NCI-H2081 (cell line): ENCODE measurements at regions not wholly inside any gene's neighbourhood (a gene's known extent, or its start where the extent isn't known, plus 50 kb on each side); places are given as distances from the start of the nearest gene placed in this dataset.

Experiments used
- DNase-seq, 2 experiments: peaks; one replicate each; lab custom pipeline; 2025; lab: John Stamatoyannopoulos, UW

DNA sequence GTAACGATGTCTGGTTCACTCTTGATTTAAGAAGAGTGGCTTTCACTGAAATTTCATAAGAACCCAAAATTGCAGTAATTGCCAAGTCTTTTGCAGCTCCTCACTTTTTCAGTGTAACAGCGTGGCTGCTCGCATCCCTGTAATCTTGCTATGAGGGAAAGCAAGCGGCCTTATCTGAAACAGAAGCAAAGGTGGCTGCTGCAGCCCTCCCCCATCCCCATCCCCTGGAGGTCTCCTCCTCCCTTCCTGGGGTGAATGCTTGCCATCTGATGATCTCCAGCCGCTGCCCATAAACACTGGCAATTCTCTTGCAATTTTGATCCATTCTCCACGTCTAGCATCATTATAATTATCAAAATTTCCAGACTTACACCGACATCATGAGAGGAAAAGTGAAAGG, 182.5 kb upstream of the ASIC2 start:
- DNase-seq: no peak

DNA sequence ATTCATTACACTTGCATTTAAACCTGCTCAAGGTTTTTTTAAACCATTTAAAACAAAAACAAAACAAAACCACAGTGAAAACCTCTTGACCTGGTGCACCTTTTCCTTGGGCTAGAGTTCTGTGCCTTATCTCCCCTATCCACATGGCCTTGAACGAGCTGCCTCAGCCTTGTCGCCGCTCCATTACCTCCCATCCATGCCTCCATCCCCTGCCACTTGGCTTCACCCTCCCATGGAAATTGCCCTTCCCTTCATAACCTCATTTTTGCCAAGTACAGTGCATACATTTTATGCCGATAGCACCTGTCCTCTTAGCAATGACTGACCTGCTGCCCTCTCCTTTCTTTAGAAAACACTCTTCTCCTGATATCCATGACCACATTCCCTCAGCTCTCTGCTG, 188.6 kb upstream of the ASIC2 start:
- DNase-seq: no peak

DNA sequence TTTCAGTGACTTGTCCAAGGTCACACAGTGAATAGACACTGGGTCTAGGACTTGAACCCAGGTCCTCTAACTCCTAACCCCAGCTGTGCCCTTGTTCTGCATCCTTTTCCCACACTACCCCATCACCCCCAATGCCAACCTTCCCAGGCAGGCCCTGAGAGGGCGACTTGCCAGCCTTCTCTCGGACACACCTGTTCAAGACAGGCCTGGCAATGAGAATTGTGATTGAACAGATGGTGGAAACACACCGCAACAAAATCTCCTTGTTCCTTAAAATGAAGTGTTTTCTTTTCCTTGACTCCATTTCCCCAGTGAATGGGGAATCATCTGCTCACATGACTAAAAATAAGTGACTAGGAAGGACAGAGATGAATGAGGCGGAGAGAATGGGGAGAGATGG, 189.5 kb upstream of the ASIC2 start:
- DNase-seq: no peak

DNA sequence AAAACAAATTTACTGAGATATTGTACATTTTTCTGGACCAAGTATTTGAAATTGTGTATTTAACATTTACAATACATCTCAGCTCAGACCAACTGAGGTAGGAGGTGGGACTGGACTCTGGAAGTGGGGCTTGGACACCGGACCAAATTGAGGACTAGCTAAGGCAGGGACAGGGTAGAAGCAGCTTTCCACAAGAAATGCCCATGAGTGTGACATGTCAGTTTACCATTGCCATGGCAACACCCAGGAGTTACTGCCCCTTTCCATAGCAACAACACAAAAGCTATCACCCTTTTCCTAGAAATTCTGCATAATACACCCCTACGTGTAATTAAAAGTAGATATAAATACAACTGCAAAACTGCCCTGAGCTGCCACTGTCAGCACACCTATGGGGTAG, 191.5 kb upstream of the ASIC2 start:
- no peak for DNase-seq

DNA sequence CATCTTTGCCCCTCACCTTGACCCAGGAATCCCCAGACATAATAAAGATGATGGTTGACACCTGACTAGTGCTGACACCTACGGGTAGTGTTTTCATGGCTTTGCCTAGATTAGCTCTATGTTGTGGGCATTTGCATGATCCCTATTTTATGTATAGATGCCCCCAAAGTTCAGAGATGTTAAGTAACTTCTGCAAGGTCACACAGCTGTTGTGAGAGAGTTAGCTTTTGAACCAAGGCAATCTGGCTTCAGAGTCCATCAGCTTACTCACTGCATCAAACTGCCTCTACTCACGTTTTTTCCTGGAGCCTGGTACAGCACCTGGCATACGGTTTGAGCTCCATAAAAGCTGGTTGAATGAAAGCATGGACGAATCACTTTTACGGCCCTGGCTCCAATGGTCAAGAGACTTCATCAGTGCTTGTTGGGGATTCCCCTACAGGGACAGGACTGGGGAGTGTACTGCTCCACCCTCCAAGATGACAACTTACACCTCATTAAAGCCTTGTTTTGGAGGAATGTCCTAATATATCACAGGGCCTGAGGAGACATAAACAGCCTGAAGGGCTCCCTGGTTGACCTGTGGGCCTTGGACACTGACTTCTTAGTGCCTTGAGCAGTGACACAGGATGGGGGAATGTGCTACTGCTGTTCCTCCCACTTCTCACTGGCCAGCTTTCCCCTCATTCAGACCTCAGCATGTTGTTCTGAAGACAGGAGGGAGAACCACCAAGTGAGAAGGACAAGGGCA, 193.2 kb upstream of the ASIC2 start:
- DNase-seq: no peak

DNA sequence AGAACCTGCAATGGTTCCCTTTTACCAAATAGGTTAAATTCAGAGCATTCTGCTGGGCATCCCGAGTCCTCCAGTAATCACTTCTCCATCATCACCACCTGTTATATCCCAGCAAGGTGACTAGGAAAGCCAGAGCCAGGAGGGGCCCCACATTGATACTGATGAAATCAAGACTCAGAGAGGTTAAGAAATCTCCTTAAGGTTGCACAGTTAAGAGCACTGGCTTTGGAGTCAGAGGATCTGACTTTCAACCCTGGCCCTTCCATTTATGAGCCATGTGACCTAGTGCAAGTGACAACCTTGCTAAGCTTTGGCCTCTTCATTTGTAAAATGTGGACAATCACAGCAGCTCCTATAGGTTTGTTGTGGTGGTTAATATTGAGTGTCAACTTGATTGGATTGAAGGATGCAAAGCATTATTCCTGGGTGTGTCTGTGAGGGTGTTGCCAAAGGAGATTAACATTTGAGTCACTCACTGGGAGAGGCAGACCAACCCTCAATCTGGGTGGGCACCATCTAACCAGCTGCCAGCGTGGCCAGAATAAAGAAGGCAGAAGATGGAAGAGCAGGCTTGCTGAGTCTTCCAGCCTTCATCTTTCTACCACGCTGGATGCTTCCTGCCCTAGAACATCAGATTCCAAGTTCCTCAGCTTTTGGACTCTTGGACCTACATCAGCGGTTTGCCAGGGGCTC, 194.2 kb upstream of the ASIC2 start:
- DNase-seq: no peak

DNA sequence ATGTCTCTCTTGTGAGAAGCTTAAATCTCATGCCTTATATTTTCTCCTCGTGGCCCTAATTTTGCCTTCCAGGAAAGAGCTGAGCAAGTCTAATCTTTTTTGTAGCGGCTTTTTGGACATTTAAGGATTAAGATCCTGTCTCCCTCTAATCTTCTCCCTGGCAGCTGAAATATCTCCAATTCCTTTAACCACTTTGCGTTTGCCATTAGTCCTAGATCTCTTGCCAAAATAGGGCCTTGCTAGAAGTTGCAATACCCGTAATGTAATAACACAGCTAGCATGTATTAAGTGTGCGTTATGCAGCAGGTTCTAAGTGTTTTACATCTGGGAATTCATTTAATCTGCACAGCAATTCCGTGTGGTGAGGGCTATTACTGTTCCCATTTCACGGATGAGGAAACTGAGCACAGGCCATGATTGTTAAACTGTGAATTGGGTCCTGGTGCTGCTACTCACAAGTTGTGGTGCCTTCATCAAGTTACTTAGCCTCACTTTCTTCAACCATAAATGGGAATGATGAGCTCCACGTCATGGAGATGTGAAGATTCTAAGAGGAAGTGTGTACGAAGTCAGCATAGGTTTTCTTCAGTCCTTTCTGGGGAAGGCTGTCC, 198.9 kb upstream of the ASIC2 start:
- no peak for DNase-seq

DNA sequence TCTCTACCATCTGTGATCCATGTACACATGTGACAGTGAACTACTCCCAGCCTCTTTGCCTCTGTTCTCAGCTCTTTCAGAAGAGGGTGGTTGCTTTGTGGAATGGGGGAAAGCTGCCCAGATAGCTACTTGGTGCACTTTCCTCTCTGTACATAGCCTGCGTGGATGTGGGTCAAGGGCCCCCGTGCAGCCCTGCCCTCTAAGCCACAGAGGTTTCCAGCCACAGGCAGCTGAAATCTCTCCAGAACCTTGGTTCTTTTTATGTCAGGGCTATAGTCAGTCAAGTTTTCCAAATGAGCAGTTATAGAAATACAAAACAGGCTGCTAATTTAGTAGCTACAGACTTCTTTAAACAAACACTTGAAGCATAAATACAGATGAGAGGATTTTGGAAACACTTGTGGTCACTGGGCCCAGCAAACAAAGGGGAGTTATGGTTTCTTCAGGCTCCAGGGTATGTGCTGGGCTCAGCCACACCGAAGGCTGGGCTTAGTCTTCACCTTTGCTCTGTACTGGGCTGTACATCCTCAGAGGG, 199.7 kb upstream of the ASIC2 start:
- no peak for DNase-seq

DNA sequence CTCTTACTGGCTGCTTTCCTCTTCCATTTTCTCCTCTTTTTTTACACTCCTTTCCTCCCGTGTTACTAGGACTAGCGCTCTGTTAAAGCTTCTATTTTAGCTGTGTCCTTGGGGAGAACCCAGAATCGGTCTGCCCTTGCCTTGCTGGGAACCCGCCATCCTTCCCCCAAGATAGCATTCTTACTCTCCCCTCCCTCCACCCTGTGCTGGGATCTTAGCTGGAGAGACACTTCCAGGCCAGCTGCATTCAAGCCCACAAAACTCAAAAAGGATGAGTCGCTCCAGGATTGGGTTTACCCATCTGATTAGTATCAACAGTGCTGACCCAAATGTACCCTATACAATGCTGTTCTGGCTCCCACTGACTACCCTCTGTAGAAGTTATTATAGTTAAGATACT, 200.5 kb upstream of the ASIC2 start:
- DNase-seq: no peak

DNA sequence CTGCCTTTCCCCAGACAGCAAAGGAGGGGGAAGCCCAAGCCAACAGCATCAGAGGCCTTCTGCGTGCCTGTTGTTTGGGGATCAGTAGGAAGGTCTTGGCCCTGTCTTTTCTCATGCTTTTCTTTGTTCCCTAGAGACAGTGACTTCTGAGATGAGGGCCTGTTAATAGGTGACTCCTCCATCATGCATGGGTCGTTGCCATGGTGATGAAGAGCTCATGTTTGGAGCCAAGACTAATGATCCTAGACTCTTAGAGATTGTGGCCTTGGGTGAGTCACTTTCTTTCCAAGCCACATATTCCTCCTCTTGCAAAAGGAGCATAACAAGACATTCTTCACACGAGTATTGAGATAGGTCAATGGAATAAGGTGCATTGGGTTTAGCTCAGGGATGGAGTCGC, 201.1 kb upstream of the ASIC2 start:
- DNase-seq: no peak

DNA sequence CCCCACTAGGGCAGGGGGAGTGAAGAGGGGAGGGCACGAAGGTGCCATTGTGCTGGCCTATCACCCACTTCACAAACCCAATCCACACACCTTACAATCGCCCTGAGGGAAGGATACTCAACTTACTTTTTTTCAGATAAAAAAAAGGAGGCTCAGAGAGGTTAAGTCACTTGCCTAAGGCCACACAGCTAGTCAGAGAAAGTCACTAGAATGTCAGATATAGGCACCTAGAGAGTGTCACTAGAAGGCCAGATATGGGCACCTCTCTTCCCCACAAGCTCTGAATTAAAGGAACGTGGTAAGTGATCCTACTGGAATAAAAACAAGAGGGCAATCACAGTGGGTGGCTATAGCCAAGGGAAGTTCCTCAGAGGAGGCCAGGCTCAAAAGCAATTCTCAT, 204.5 kb upstream of the ASIC2 start:
- no peak for DNase-seq

DNA sequence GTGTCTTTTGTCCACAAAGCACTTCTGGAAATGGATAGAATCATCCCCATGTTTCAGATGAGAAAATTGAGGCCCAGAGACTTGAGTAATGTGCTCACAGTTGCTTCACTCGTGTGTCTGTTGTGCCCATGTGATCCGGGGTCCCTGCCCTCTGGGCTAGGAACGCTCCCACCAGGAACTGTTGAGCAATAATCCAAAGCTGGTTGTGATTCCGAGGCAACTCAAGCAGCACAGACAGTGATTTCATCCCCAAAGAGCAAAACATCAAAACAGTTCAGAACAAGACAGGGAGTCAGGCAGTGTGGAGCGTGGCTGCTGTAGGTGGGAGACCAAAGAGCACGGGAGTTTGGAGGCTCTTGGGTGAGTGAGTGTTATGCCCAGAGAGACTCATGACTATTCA, 205.0 kb upstream of the ASIC2 start:
- DNase-seq: no peak

DNA sequence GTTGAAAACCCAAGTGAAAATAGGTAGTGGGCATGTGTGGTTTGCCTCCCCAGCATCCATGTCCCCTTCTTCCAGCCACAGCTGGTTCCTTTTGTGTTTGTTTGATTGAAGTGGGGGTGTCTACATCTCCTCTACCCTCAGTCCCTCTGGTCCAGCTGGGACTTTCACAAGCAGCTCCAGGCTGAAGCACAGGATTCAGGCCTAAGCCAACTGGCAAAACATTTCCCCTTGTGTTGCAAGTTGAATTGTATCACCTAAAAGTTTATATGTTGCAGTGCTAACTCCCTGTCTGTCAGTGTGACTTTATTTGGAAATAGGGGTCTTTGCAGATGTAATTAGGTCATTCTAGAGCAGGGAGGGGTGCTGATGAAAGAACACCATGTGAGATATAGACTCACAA, 205.9 kb upstream of the ASIC2 start:
- no peak for DNase-seq

DNA sequence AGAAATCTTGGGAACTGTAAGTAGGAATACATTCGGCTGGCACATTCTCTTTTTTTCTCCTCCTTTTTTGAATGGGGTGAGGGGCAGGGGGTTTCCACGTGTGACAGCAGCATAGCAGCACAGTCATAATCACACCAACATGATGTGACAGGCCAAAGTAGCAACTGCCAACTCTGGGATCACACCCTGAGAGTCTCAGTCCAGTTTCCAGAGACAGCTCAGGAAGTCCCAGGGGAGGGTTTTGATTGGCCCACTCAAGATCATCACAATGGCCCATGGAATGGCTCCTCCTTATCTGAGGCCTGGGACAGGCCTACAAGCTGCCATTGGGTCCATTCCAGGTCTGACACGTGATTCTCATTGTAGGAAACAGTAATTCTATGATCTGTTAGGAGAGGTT, 207.1 kb upstream of the ASIC2 start:
- DNase-seq: no peak

DNA sequence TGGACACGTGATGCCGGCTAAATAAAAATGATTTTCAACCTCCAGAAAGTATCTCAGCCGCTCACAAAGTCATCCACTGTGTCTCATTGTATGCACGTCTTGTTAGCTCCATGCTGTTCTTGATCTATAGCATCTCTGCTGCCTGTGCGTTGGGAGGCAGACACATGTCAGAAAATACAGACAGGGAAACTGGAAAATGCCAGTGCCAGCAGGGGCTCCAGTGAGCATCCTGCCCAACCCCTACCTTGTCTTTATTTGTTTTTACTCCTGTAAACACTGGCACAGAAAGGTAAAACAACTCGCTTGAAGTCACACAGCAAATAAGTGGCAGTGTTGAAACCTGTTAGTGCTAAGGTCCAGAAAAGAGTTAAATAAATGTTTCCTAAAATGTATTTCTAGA, 208.1 kb upstream of the ASIC2 start:
- no peak for DNase-seq

DNA sequence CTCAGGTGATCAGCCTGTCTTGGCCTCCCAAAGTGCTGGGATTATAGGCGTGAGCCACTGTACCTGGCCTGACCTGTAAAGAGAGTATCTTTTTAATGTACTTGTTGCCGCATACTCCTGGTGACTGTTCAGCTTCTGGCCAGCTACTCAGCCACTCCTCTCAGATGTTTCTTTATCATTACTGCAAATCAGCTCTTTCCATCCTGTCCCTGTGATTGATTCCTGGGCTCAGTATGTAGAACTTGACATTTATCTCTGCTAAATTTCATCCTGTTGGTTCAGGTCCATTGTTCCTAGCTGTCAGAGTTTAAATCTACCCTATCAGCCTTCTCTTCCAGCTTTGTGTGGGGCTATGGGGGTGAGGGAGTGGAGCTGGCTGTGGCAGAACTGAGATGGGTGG, 211.5 kb upstream of the ASIC2 start:
- no peak for DNase-seq

DNA sequence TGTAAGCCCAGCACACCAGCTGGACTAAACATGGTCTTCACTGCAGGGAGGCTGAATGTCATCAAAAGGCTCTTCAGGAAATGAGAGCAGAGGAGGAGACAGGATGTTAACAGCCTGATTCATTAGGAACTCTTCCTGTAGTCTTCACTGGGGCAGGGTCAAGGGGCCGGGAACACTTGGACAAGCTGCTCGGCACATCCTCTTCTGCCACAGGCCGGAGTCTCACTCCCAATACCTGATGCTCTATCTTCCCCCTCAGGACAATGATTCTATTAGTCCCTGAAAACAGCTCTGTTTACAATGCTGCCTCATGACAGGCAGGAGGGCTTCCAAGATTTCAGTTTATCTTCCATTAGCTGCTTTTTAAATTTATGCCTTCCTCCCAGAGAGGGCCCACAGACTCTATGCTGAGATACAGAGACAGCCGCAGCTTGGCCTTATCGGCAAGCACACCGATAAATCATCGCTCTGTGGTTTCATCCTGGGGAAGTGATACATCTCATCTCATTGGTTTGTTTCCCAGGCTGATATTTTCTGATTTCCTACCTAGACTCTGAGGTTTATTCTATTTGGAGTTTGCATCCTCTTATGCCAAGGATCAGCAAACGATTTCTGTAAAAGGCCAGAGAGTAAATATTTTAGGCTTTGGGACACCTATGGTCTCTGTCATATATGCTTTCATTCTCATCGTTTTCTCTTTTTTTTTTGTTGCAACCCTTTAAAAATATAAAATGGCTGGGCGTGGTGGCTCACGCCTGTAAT, 214.0 kb upstream of the ASIC2 start:
- DNase-seq: no peak

DNA sequence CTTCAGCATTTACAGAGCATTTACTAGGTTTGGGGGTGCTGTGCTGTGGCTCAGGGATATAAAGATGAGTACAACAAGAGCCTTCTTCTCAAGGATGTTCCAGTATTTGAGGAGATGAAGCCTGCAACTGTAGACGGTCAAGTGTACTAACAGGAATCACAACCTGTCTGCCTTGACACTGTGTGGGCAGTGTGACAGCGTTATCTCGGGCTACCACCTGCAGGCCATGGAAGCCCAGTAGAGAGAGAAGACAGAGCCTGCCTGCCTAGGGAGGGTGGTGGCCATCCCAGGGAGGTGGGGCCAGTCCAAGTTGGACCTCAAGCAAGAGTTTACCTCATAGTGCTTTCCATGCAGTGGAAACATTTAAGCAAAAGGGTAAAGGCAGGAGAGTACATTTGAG, 215.1 kb upstream of the ASIC2 start:
- DNase-seq: no peak

DNA sequence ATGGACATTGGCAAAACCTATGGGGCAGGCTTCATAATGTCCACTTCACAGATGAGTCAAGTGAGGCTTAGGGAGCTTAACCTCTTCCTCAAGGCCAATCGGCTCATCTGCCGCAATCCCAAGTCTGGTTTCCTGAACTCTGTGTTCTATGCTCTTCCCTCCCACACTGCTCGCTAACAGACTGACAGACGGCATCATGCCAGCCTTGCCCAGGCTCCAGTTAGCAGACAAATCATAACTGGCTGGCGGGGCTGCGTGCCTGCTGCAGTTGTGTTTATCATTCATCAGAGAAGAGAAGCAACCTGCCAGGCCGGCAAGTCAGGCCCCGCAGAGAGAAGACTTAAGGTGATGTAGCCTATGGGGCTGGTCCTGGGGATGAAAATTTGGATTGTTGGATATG, 216.2 kb upstream of the ASIC2 start:
- DNase-seq: no peak

DNA sequence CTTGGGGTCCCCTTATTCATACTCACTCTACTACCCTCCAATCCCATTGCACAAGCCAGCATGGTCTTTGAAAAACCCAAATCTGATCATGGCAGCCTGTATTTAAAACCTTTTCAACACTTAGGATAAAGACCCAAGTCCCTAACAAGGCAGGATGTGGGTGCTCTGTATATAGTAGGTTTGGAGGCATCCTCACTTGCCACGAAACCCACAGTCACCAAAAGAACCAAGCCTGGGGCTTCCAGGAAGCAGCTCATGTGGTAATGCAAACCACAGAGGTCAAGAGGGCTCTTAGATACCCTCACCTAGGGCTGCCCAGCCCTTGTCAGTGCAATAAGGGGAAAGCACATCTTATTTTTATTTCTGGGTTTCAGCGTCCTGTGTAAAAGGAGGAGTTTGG, 218.6 kb upstream of the ASIC2 start:
- DNase-seq: no peak

DNA sequence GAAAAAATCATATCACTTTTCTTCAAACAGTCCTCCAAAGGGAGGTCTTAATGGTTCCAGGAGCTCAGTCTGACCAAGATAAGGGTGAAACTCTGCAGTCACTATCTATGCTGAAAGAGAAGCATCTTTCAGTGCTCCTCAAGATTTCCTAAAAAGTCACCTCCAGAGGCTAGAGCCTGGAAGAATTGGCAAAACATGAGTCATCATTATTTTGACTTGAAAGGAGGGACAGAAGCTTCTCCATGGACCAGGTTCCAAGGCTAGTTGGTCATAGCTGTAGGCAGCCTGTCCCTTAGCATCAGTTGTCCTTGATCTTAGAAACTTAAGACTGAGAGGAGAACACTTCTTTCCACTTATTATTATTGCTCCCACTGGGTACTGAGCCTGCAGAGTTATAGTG, 219.0 kb upstream of the ASIC2 start:
- DNase-seq: no peak

DNA sequence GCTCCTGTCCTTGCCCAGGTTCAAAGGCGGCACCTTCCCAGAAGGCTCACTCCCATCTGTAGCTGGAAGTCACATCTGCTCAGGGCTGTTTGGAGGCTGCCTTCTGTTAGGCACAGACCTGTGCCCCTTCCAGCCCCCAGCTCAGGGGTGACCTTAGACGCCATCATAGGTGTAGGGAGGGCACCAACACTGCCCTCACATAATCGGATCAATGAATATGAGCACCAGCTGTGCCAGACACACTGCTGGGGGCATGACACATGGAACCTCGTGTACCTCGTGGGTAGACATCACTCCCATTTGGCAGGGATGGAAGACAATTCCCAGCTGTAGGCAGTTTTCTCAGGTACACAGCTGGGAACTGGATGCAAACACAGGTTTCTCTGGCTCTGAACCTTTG, 220.7 kb upstream of the ASIC2 start:
- no peak for DNase-seq

DNA sequence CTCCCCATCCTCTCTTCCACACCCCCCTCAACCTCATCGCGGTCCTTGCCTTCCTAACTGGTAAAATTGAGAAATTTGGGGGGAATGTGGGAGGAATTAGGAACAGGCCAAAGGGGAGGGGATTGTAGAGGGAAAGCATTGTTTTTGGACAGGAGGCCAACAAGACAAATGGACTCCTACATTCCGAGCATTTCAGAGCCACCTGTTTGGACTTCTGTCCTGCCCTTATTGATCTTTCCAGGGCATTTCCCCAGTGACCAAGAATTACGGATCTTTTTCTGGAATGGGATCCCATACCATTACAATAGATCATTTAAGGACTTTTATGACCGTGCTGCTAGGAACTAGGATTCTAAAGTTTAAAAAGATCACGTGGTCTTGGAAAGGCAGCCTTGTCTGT, 221.3 kb upstream of the ASIC2 start:
- DNase-seq: no peak
